Spleen (tissue), 7 donors: ENCODE measurements at regions not wholly inside any gene's neighbourhood (a gene's known extent, or its start where the extent isn't known, plus 50 kb on each side); places are given as distances from the start of the nearest gene placed in this dataset.

Source experiments
- POLR2A ChIP-seq, 3 donors: fragments of 450-650 bp; IDR thresholded peaks; one replicate each; pipeline ENCODE4 v1.5.1; 2017; ENCODE audit warnings: antibody characterized with exemption in 3 of 3, mild to moderate bottlenecking in 1 of 3
- POLR2AphosphoS5 ChIP-seq, 3 donors: sonication (generic); formaldehyde crosslinking; IDR thresholded peaks; one replicate each; pipeline ENCODE4 v1.5.1; 2017; ENCODE audit warnings: antibody characterized with exemption in 3 of 3
- TF ChIP-seq, protein P1 (sequence below), 11 experiments: fragments of 200-600 bp in 7 of 11; fragments of 450-650 bp in 4 of 11; sonication (generic) in 4 of 11; IDR thresholded peaks in 8 of 11; conservative IDR thresholded peaks in 3 of 11; 1 replicate in 7 of 11; 2 replicates in 4 of 11; pipeline versions ENCODE4 v1.4.0 to v1.8.0; 2016 to 2021; ENCODE audit warnings: antibody characterized with exemption in 11 of 11, inconsistent platforms in 4 of 11, mild to moderate bottlenecking in 1 of 11
- donor health status: DM: no; HTN: no; CAD: no; lungs with moderate emphysema.
- donor health status: DM: no; HTN: no; CAD: no.
- donor health status: DM: no; HTN: no; CAD: no.

DNA sequence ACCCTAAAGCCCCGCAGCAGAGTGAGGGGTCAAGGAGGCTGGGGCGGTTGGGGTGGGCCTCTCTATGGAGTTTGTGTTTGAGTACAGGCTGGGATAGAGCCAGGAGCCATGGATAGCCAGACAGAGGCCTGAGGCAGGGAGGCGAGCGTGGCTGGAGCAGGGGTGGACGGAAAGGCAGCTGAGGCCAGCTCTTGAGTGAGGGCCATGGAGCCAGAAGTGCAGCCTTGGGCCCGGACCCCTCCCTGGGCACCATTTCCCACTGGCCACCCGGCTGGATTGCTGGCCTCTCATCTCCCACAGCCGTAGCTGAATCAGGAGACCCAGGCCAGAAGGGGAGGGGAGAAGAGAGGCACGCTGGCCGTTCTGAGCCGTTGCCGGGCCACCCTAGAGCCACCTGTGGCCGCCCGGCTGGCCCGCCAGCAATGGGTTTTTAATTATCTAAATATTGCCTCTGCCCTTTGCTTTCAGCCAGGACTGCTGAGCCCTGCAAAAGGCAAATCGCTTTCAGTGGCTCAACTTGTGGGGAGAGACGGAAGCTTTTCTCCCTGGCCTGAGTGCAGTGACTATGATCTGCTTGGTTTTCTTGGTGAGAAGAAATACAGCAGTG, 75.2 kb upstream of the GSE1 start:
- TF ChIP-seq, protein P1, sequence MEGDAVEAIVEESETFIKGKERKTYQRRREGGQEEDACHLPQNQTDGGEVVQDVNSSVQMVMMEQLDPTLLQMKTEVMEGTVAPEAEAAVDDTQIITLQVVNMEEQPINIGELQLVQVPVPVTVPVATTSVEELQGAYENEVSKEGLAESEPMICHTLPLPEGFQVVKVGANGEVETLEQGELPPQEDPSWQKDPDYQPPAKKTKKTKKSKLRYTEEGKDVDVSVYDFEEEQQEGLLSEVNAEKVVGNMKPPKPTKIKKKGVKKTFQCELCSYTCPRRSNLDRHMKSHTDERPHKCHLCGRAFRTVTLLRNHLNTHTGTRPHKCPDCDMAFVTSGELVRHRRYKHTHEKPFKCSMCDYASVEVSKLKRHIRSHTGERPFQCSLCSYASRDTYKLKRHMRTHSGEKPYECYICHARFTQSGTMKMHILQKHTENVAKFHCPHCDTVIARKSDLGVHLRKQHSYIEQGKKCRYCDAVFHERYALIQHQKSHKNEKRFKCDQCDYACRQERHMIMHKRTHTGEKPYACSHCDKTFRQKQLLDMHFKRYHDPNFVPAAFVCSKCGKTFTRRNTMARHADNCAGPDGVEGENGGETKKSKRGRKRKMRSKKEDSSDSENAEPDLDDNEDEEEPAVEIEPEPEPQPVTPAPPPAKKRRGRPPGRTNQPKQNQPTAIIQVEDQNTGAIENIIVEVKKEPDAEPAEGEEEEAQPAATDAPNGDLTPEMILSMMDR (IDR thresholded peaks at IDR 0.05 in 8 of 11, conservative IDR thresholded peaks at IDR 0.05 in 3 of 11): no peak
- no peak for TF ChIP-seq POLR2A (IDR thresholded peaks at IDR 0.05)
- TF ChIP-seq POLR2AphosphoS5 (IDR thresholded peaks at IDR 0.05): no peak
